HUDEP-2 (cell line): ENCODE measurements at regions not wholly inside any gene's neighbourhood (a gene's known extent, or its start where the extent isn't known, plus 50 kb on each side); places are given as distances from the start of the nearest gene placed in this dataset.
"Not testable (repeated sequence)": the region's sequence is repeated elsewhere in the genome, so short reads cannot be mapped to it uniquely, and the experiment has no call there.

Experiments used
- DNase-seq, 76 experiments: peaks; one replicate each; lab custom pipeline; 2025; ENCODE audit not compliant: unreplicated experiment in 76 of 76; lab: John Stamatoyannopoulos, UW

- DNase-seq: no peak
Observed at GRCh38 chr2:222013889-222014288, 284.9 kb downstream of the PAX3 start.

- DNase-seq: no peak
Observed at GRCh38 chr2:222000326-222000725, 298.5 kb downstream of the PAX3 start.

- DNase-seq: peak in 26 of 76 experiments; percentile 2 to 73 (median 26)
Observed at GRCh38 chr2:221999717-222000116, 299.1 kb downstream of the PAX3 start.

- DNase-seq: peak in 17 of 76 experiments; percentile 4 to 66 (median 21)
Observed at GRCh38 chr2:221999166-221999565, 299.6 kb downstream of the PAX3 start.

GRCh38 chr2:221997683-221998082 is 301.1 kb downstream of the PAX3 start:
- no peak for DNase-seq

- no peak for DNase-seq
Observed at GRCh38 chr2:221997100-221997499, 301.7 kb downstream of the PAX3 start.

GRCh38 chr2:221994926-221995325 is 303.9 kb downstream of the PAX3 start:
- DNase-seq: no peak

GRCh38 chr2:221984376-221984775 is 314.4 kb downstream of the PAX3 start:
- DNase-seq: not testable (repeated sequence)

- no peak for DNase-seq
Observed at GRCh38 chr2:221981912-221982470, 316.8 kb downstream of the PAX3 start.

- DNase-seq: no peak
Observed at GRCh38 chr2:221975151-221975550, 323.6 kb downstream of the PAX3 start.

- DNase-seq: no peak
Observed at GRCh38 chr2:221973902-221974301, 324.9 kb downstream of the PAX3 start.

GRCh38 chr2:221973502-221973901 is 325.3 kb downstream of the PAX3 start:
- no peak for DNase-seq

- no peak for DNase-seq
Observed at GRCh38 chr2:221972813-221973478, 325.9 kb downstream of the PAX3 start.

GRCh38 chr2:221970389-221970788 is 328.4 kb downstream of the PAX3 start:
- DNase-seq: no peak

- DNase-seq: no peak
Observed at GRCh38 chr2:221969830-221970144, 329.0 kb downstream of the PAX3 start.

GRCh38 chr2:221969087-221969829 is 329.5 kb downstream of the PAX3 start:
- peak in 14 of 76 experiments; percentile 0 to 29 (median 10) for DNase-seq

- DNase-seq: no peak
Observed at GRCh38 chr2:221962186-221962585, 336.6 kb downstream of the PAX3 start.

- no peak for DNase-seq
Observed at GRCh38 chr2:221961561-221961960, 337.2 kb downstream of the PAX3 start.

GRCh38 chr2:221958224-221958623 is 340.6 kb downstream of the PAX3 start:
- no peak for DNase-seq

- no peak for DNase-seq
Observed at GRCh38 chr2:221948076-221948475, 350.7 kb downstream of the PAX3 start.

- not testable (repeated sequence) for DNase-seq
Observed at GRCh38 chr2:221944452-221944851, 354.3 kb downstream of the PAX3 start.
